Dendritic cell treated with granulocyte-macrophage colony-stimulating factor and Interleukin-4, amounts not matched to agents 40 ng/mL and 50 ng/mL, for 4 days (primary cell): ENCODE measurements at regions not wholly inside any gene's neighbourhood (a gene's known extent, or its start where the extent isn't known, plus 50 kb on each side); places are given as distances from the start of the nearest gene placed in this dataset.

Experiments used
- H3K27ac Mint-ChIP-seq: one replicate; pipeline ENCODE4 v1.8.0; 2022; ENCODE audit warnings: mild to moderate bottlenecking, mixed read lengths
- H3K27me3 Mint-ChIP-seq: one replicate; pipeline ENCODE4 v1.8.0; 2022; ENCODE audit warnings: mild to moderate bottlenecking, mixed read lengths
- H3K36me3 Mint-ChIP-seq: one replicate; pipeline ENCODE4 v1.8.0; 2022; ENCODE audit warnings: low read depth, mixed read lengths
- H3K4me1 Mint-ChIP-seq: one replicate; pipeline ENCODE4 v1.8.0; 2022; ENCODE audit warnings: low read depth, mixed read lengths
- H3K4me3 Mint-ChIP-seq: one replicate; pipeline ENCODE4 v1.8.0; 2022; ENCODE audit warnings: mild to moderate bottlenecking, moderate library complexity, mixed read lengths
- H3K9me3 Mint-ChIP-seq: one replicate; pipeline ENCODE4 v1.8.0; 2022; ENCODE audit warnings: mixed read lengths
- intact Hi-C: fragments of 100-400 bp; cut with micrococcal nuclease; formaldehyde crosslinking; loops from one replicate; pipeline ENCODE4 v1.15.0; 2022

- H3K27me3 Mint-ChIP-seq = peaks cover 88% of the 10 kb centered on the region
- no peak overlapping the region for H3K27ac Mint-ChIP-seq
- no peak overlapping the region for H3K4me3 Mint-ChIP-seq
- no peaks in the 10 kb centered on the region for H3K9me3 Mint-ChIP-seq
- H3K36me3 Mint-ChIP-seq = no peaks in the 10 kb centered on the region
- peaks cover 11% of the 10 kb centered on the region for H3K4me1 Mint-ChIP-seq
- intact Hi-C loops = no loop called here
These were observed 64.8 kb upstream of the DOCK9 start for GRCh38 chr13:99042521-99043250.

GRCh38 chr13:99043831-99044231 is 66.0 kb upstream of the DOCK9 start:
- intact Hi-C loops = no loop called here
- Mint-ChIP-seq H3K27me3 (peaks cover 87% of the 10 kb centered on the region), H3K36me3 (no peaks in the 10 kb centered on the region), H3K9me3 (no peaks in the 10 kb centered on the region), H3K27ac (no peak overlapping the region), H3K4me3 (no peak overlapping the region), H3K4me1 (peaks cover 11% of the 10 kb centered on the region)

GRCh38 chr13:99044764-99045163 is 66.9 kb upstream of the DOCK9 start:
- intact Hi-C loops = no loop called here
- Mint-ChIP-seq H3K4me1 (peaks cover 11% of the 10 kb centered on the region), H3K4me3 (no peak overlapping the region), H3K9me3 (no peaks in the 10 kb centered on the region), H3K27ac (no peak overlapping the region), H3K36me3 (no peaks in the 10 kb centered on the region), H3K27me3 (peaks cover 92% of the 10 kb centered on the region)

GRCh38 chr13:99045396-99045795 is 67.5 kb upstream of the DOCK9 start:
- no peak overlapping the region for H3K4me3 Mint-ChIP-seq
- H3K9me3 Mint-ChIP-seq = no peaks in the 10 kb centered on the region
- no peak overlapping the region for H3K27ac Mint-ChIP-seq
- peaks cover 93% of the 10 kb centered on the region for H3K27me3 Mint-ChIP-seq
- intact Hi-C loops = no loop called here
- H3K36me3 Mint-ChIP-seq = no peaks in the 10 kb centered on the region
- H3K4me1 Mint-ChIP-seq = peaks cover 11% of the 10 kb centered on the region

GRCh38 chr13:99046851-99047250 is 69.0 kb upstream of the DOCK9 start:
- H3K4me3 Mint-ChIP-seq = no peak overlapping the region
- peaks cover 11% of the 10 kb centered on the region for H3K4me1 Mint-ChIP-seq
- no peaks in the 10 kb centered on the region for H3K36me3 Mint-ChIP-seq
- intact Hi-C loops = no loop called here
- peaks cover 93% of the 10 kb centered on the region for H3K27me3 Mint-ChIP-seq
- H3K27ac Mint-ChIP-seq = no peak overlapping the region
- no peaks in the 10 kb centered on the region for H3K9me3 Mint-ChIP-seq

- Mint-ChIP-seq H3K36me3 (no peaks in the 10 kb centered on the region), H3K4me1 (peaks cover 14% of the 10 kb centered on the region), H3K9me3 (no peaks in the 10 kb centered on the region), H3K27me3 (peaks cover 86% of the 10 kb centered on the region), H3K4me3 (no peak overlapping the region), H3K27ac (no peak overlapping the region)
- intact Hi-C loops = loop anchor here (10.0 kb wide), 1 partner anchor 84 kb away; no protein-coding TSS in a partner anchor
These were observed 73.2 kb upstream of the DOCK9 start for GRCh38 chr13:99050983-99051488.

- peaks cover 85% of the 10 kb centered on the region for H3K27me3 Mint-ChIP-seq
- no peaks in the 10 kb centered on the region for H3K9me3 Mint-ChIP-seq
- H3K36me3 Mint-ChIP-seq = no peaks in the 10 kb centered on the region
- intact Hi-C loops = loop anchor here (10.0 kb wide), 1 partner anchor 83 kb away; no protein-coding TSS in a partner anchor
- no peak overlapping the region for H3K4me3 Mint-ChIP-seq
- peaks cover 5% of the 10 kb centered on the region for H3K4me1 Mint-ChIP-seq
- H3K27ac Mint-ChIP-seq = no peak overlapping the region
These were observed 74.0 kb upstream of the DOCK9 start for GRCh38 chr13:99051768-99052455.

- Mint-ChIP-seq H3K36me3 (no peaks in the 10 kb centered on the region), H3K9me3 (no peaks in the 10 kb centered on the region), H3K27ac (no peak overlapping the region), H3K4me3 (no peak overlapping the region), H3K4me1 (peaks cover 5% of the 10 kb centered on the region), H3K27me3 (peaks cover 79% of the 10 kb centered on the region)
- intact Hi-C loops = loop anchor here (10.0 kb wide), 1 partner anchor 81 kb away; no protein-coding TSS in a partner anchor
These were observed 75.9 kb upstream of the DOCK9 start for GRCh38 chr13:99053636-99054233.

GRCh38 chr13:99055281-99055680 is 77.4 kb upstream of the DOCK9 start:
- H3K27ac Mint-ChIP-seq = no peak overlapping the region
- no peaks in the 10 kb centered on the region for H3K9me3 Mint-ChIP-seq
- intact Hi-C loops = loop anchor here (10.0 kb wide), 1 partner anchor 80 kb away; no protein-coding TSS in a partner anchor
- H3K4me1 Mint-ChIP-seq = peaks cover 5% of the 10 kb centered on the region
- no peak overlapping the region for H3K4me3 Mint-ChIP-seq
- no peaks in the 10 kb centered on the region for H3K36me3 Mint-ChIP-seq
- peaks cover 78% of the 10 kb centered on the region for H3K27me3 Mint-ChIP-seq

GRCh38 chr13:99055735-99056134 is 77.9 kb upstream of the DOCK9 start:
- intact Hi-C loops = loop anchor here (10.0 kb wide), 1 partner anchor 79 kb away; no protein-coding TSS in a partner anchor
- H3K27ac Mint-ChIP-seq = no peak overlapping the region
- H3K4me1 Mint-ChIP-seq = peaks cover 5% of the 10 kb centered on the region
- H3K4me3 Mint-ChIP-seq = no peak overlapping the region
- H3K36me3 Mint-ChIP-seq = no peaks in the 10 kb centered on the region
- H3K9me3 Mint-ChIP-seq = no peaks in the 10 kb centered on the region
- H3K27me3 Mint-ChIP-seq = peaks cover 78% of the 10 kb centered on the region

GRCh38 chr13:99056381-99057014 is 78.6 kb upstream of the DOCK9 start:
- intact Hi-C loops = loop anchor here (10.0 kb wide), 1 partner anchor 78 kb away; no protein-coding TSS in a partner anchor
- Mint-ChIP-seq H3K4me3 (no peak overlapping the region), H3K4me1 (peaks cover 5% of the 10 kb centered on the region), H3K36me3 (no peaks in the 10 kb centered on the region), H3K9me3 (no peaks in the 10 kb centered on the region), H3K27me3 (peaks cover 76% of the 10 kb centered on the region), H3K27ac (no peak overlapping the region)

GRCh38 chr13:99057310-99057975 is 79.6 kb upstream of the DOCK9 start:
- peaks cover 75% of the 10 kb centered on the region for H3K27me3 Mint-ChIP-seq
- no peaks in the 10 kb centered on the region for H3K36me3 Mint-ChIP-seq
- H3K27ac Mint-ChIP-seq = no peak overlapping the region
- peaks cover 5% of the 10 kb centered on the region for H3K4me1 Mint-ChIP-seq
- intact Hi-C loops = loop anchor here (10.0 kb wide), 1 partner anchor 77 kb away; no protein-coding TSS in a partner anchor
- no peak overlapping the region for H3K4me3 Mint-ChIP-seq
- no peaks in the 10 kb centered on the region for H3K9me3 Mint-ChIP-seq
